Stimulated activated CD4-positive, alpha-beta T cell treated with anti-CD3 and anti-CD28 coated beads, TNF-alpha, amount 100 ng/mL, for 4 hours (primary cell): ENCODE measurements at regions not wholly inside any gene's neighbourhood (a gene's known extent, or its start where the extent isn't known, plus 50 kb on each side); places are given as distances from the start of the nearest gene placed in this dataset.

ENCODE experiments used
- DNase-seq, 3 experiments: peaks; one replicate each; pipeline ENCODE4 v3.0.0-alpha.2; 2020; ENCODE audit warnings: low read depth in 3 of 3

GRCh38 chr11:122319085-122319484 is 203.1 kb upstream of the BLID start:
- no peak for DNase-seq

- no peak for DNase-seq
Observed at GRCh38 chr11:122317305-122317704, 201.3 kb upstream of the BLID start.

GRCh38 chr11:122313581-122313980 is 197.6 kb upstream of the BLID start:
- DNase-seq, result no peak

- no peak for DNase-seq
Observed at GRCh38 chr11:122311216-122311755, 195.3 kb upstream of the BLID start.

GRCh38 chr11:122310766-122311165 is 194.8 kb upstream of the BLID start:
- no peak for DNase-seq

- no peak for DNase-seq
Observed at GRCh38 chr11:122309262-122309925, 193.4 kb upstream of the BLID start.

- DNase-seq, result no peak
Observed at GRCh38 chr11:122308226-122308625, 192.2 kb upstream of the BLID start.

GRCh38 chr11:122307476-122308035 is 191.5 kb upstream of the BLID start:
- no peak for DNase-seq

- DNase-seq, result no peak
Observed at GRCh38 chr11:122306831-122307391, 190.9 kb upstream of the BLID start.

GRCh38 chr11:122305426-122306320 is 189.7 kb upstream of the BLID start:
- no peak for DNase-seq

- no peak for DNase-seq
Observed at GRCh38 chr11:122304973-122305372, 189.0 kb upstream of the BLID start.

GRCh38 chr11:122304306-122304705 is 188.3 kb upstream of the BLID start:
- no peak for DNase-seq

- DNase-seq, result no peak
Observed at GRCh38 chr11:122294041-122294440, 178.0 kb upstream of the BLID start.

- no peak for DNase-seq
Observed at GRCh38 chr11:122293296-122294023, 177.4 kb upstream of the BLID start.

- no peak for DNase-seq
Observed at GRCh38 chr11:122287401-122287800, 171.4 kb upstream of the BLID start.

GRCh38 chr11:122285070-122285988 is 169.3 kb upstream of the BLID start:
- DNase-seq, result no peak

- DNase-seq, result no peak
Observed at GRCh38 chr11:122280870-122281269, 164.9 kb upstream of the BLID start.

- DNase-seq, result no peak
Observed at GRCh38 chr11:122279194-122279593, 163.2 kb upstream of the BLID start.

GRCh38 chr11:122277493-122277892 is 161.5 kb upstream of the BLID start:
- DNase-seq, result no peak

- DNase-seq, result no peak
Observed at GRCh38 chr11:122276221-122276620, 160.2 kb upstream of the BLID start.
